MCF 10A (cell line): ENCODE measurements at regions not wholly inside any gene's neighbourhood (a gene's known extent, or its start where the extent isn't known, plus 50 kb on each side); places are given as distances from the start of the nearest gene placed in this dataset.

Experiments
- BruUV-seq: library from RNA; stranded (reverse); fragments of 400-500 nt; replicated peaks from 2 replicates; lab custom pipeline; 2021; lab: Mats Ljungman, UMichigan
- CTCF ChIA-PET: fragments of 300-600 bp; sonication (Branson Sonifier 250); formaldehyde crosslinking; extraction: SDS; loops from one replicate; lab custom pipeline; 2021; ENCODE audit warnings: antibody characterized with exemption, inconsistent platforms; lab: Yijun Ruan, JAX
- POLR2A ChIA-PET: fragments of 300-600, 350-650 bp; sonication (Branson Sonifier 250); formaldehyde crosslinking; extraction: SDS; loops from one replicate; lab custom pipeline; 2020; ENCODE audit warnings: antibody characterized with exemption, inconsistent platforms; lab: Yijun Ruan, JAX
- DNase-seq: peaks from one replicate; pipeline ENCODE4 v3.0.0-alpha.2; 2018; ENCODE audit not compliant: unreplicated experiment
- H3K27ac Mint-ChIP-seq: one replicate; pipeline ENCODE4 v1.8.0; 2022; ENCODE audit warnings: mild to moderate bottlenecking, low read depth, mixed read lengths; ENCODE audit not compliant: unreplicated experiment
- H3K27me3 Mint-ChIP-seq: one replicate; pipeline ENCODE4 v1.8.0; 2022; ENCODE audit warnings: mixed read lengths; ENCODE audit not compliant: insufficient read depth, unreplicated experiment
- H3K36me3 Mint-ChIP-seq: one replicate; pipeline ENCODE4 v1.8.0; 2022; ENCODE audit warnings: mild to moderate bottlenecking, moderate library complexity, mixed read lengths; ENCODE audit not compliant: insufficient read depth, unreplicated experiment
- H3K4me1 Mint-ChIP-seq: one replicate; pipeline ENCODE4 v1.8.0; 2022; ENCODE audit warnings: mixed read lengths; ENCODE audit not compliant: insufficient read depth, unreplicated experiment
- H3K4me3 Mint-ChIP-seq: one replicate; pipeline ENCODE4 v1.8.0; 2022; ENCODE audit warnings: mild to moderate bottlenecking, moderate library complexity, mixed read lengths; ENCODE audit not compliant: unreplicated experiment
- H3K9me3 Mint-ChIP-seq: one replicate; pipeline ENCODE4 v1.8.0; 2022; ENCODE audit warnings: mixed read lengths; ENCODE audit not compliant: unreplicated experiment
- CTCF ChIP-seq: fragments of 200-600 bp; IDR thresholded peaks from one replicate; pipeline ENCODE4 v1.8.0; 2022; ENCODE audit warnings: antibody characterized with exemption, mild to moderate bottlenecking; ENCODE audit not compliant: unreplicated experiment
- intact Hi-C: fragments of 100-400 bp; cut with micrococcal nuclease; formaldehyde crosslinking; loops from 2 replicates; pipeline ENCODE4 v1.14.1; 2022

DNA sequence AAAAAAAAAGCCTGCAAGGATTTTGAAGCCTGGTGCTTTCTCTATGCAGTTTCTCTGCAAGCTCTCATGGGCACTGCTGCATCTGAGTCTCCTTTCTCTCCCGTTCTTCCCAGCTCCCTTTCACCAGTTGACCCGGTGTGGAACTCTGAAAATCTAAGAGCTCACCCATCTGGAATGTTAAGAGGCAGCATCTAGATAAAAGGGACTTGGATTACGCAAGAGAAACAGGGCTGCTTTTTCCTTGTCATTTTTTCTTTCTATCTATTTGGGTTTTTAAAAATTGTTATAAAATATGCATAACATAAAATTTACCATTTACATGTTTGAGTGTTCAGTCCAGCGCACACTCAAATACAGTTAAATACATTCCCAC lies 95.2 kb upstream of the RPS6KA3 start:
- peaks cover 79% of the 10 kb centered on the region for H3K27me3 Mint-ChIP-seq
- H3K9me3 Mint-ChIP-seq = no peaks in the 10 kb centered on the region
- ChIA-PET POLR2A (interaction anchor here (1.0 to 1.2 kb wide), 2 partner anchors 11 to 15 kb away, joined by 3 to 5 read pairs; no protein-coding TSS in a partner anchor), CTCF (interaction anchor here (0.6 to 0.7 kb wide), 3 partner anchors 18 to 89 kb away, joined by 3 to 4 read pairs (median 3); no protein-coding TSS in a partner anchor)
- DNase-seq = peak; percentile 16
- no peak overlapping the region for H3K4me3 Mint-ChIP-seq
- no peak overlapping the region for H3K27ac Mint-ChIP-seq
- TF ChIP-seq CTCF = no peak
- intact Hi-C loops = no loop called here
- no TSS peak for BruUV-seq
- peaks cover 5% of the 10 kb centered on the region for H3K4me1 Mint-ChIP-seq
- no peaks in the 10 kb centered on the region for H3K36me3 Mint-ChIP-seq

- no peak for TF ChIP-seq CTCF
- BruUV-seq = no TSS peak
- H3K9me3 Mint-ChIP-seq = no peaks in the 10 kb centered on the region
- intact Hi-C loops = no loop called here
- no peak overlapping the region for H3K27ac Mint-ChIP-seq
- H3K27me3 Mint-ChIP-seq = peaks cover 79% of the 10 kb centered on the region
- DNase-seq = peak; percentile 21
- no peak overlapping the region for H3K4me3 Mint-ChIP-seq
- CTCF ChIA-PET = interaction anchor here (0.7 kb wide), 1 partner anchor 53 kb away, joined by 3 read pairs; no protein-coding TSS in a partner anchor
- no peaks in the 10 kb centered on the region for H3K36me3 Mint-ChIP-seq
- peaks cover 5% of the 10 kb centered on the region for H3K4me1 Mint-ChIP-seq
- POLR2A ChIA-PET = no interaction called here
Measured at GRCh38 chrX:20361081-20361889, 94.6 kb upstream of the RPS6KA3 start.

DNA sequence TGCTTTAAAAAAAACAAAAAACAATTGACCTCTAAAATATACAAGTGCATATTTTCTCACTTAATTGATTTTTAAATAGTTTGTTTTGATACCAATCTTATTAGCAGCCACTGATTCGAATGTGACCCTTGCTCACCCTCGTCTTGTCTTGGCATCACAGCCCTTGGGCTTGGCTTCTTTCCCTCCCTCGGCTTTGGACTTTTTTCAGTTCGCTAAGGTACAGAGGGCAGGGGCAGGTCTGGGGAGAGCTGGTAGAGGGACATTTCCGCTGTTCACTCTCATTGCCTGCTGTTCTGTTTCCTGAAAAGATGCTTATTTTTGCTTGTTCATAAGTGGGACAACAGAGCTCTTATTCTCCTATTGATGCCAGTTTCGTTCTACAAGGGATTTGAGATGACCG lies 88.5 kb upstream of the RPS6KA3 start:
- no peak for TF ChIP-seq CTCF
- Mint-ChIP-seq H3K36me3 (no peaks in the 10 kb centered on the region), H3K4me3 (no peak overlapping the region), H3K27me3 (peaks cover 33% of the 10 kb centered on the region), H3K27ac (no peak overlapping the region), H3K4me1 (no peaks in the 10 kb centered on the region), H3K9me3 (no peaks in the 10 kb centered on the region)
- no TSS peak for BruUV-seq
- ChIA-PET POLR2A (no interaction called here), CTCF (interaction anchor here (2.0 kb wide), 1 partner anchor 22 kb away, joined by 5 read pairs; no protein-coding TSS in a partner anchor)
- intact Hi-C loops = no loop called here
- no peak for DNase-seq

- CTCF ChIA-PET = interaction anchor here (0.9 to 2.0 kb wide), 2 partner anchors 23 to 56 kb away, joined by 3 to 5 read pairs; no protein-coding TSS in a partner anchor
- DNase-seq = no peak
- no peak for TF ChIP-seq CTCF
- peaks cover 35% of the 10 kb centered on the region for H3K27me3 Mint-ChIP-seq
- intact Hi-C loops = no loop called here
- no peaks in the 10 kb centered on the region for H3K9me3 Mint-ChIP-seq
- POLR2A ChIA-PET = no interaction called here
- no peak overlapping the region for H3K27ac Mint-ChIP-seq
- H3K4me1 Mint-ChIP-seq = no peaks in the 10 kb centered on the region
- no TSS peak for BruUV-seq
- no peak overlapping the region for H3K4me3 Mint-ChIP-seq
- no peaks in the 10 kb centered on the region for H3K36me3 Mint-ChIP-seq
Measured at GRCh38 chrX:20354505-20354904, 87.8 kb upstream of the RPS6KA3 start.
